Gastroesophageal sphincter (tissue), 4 donors: ENCODE measurements at regions not wholly inside any gene's neighbourhood (a gene's known extent, or its start where the extent isn't known, plus 50 kb on each side); places are given as distances from the start of the nearest gene placed in this dataset.

Experiments
- ATAC-seq: fragments of 150-250 bp; one replicate; pipeline ENCODE4 v1.9.1; 2016; ENCODE audit warnings: mild to moderate bottlenecking, moderate library complexity
- H3K27ac ChIP-seq, 4 donors: fragments of 200-600 bp; sonication (generic) in 3 of 4; 1 replicate in 3 of 4; 2 replicates in 1 of 4; pipeline ENCODE4 v1.5.1; 2016 to 2019
- H3K27me3 ChIP-seq: fragments of 200-600 bp; sonication (generic); one replicate; pipeline ENCODE4 v1.5.1; 2019
- H3K36me3 ChIP-seq, 2 donors: fragments of 200-600 bp; sonication (generic); one replicate each; pipeline ENCODE4 v1.5.1; 2019; ENCODE audit warnings: control low read depth in 1 of 2
- H3K4me1 ChIP-seq, 3 donors: fragments of 200-600 bp; sonication (generic); 1 replicate in 2 of 3; 2 replicates in 1 of 3; pipeline ENCODE4 v1.5.1; 2016 to 2019; ENCODE audit warnings: control low read depth in 2 of 3
- H3K4me3 ChIP-seq, 2 donors: fragments of 200-600 bp; sonication (generic); one replicate each; pipeline ENCODE4 v1.5.1; 2019; ENCODE audit warnings: mild to moderate bottlenecking in 1 of 2, moderate library complexity in 1 of 2
- H3K9me3 ChIP-seq, 3 donors: fragments of 200-600 bp; sonication (generic); one replicate each; pipeline ENCODE4 v1.5.1; 2017 to 2019; ENCODE audit warnings: control low read depth in 2 of 3
- EP300 ChIP-seq: sonication (generic); formaldehyde crosslinking; IDR thresholded peaks from one replicate; pipeline ENCODE4 v1.6.1; 2017; ENCODE audit warnings: antibody characterized with exemption, mild to moderate bottlenecking
- POLR2A ChIP-seq, 2 donors: fragments of 450-650 bp; IDR thresholded peaks; one replicate each; pipeline ENCODE4 v1.6.1; 2017; ENCODE audit warnings: antibody characterized with exemption in 2 of 2, mild to moderate bottlenecking in 2 of 2, moderate library complexity in 1 of 2
- POLR2AphosphoS5 ChIP-seq: sonication (generic); formaldehyde crosslinking; IDR thresholded peaks from one replicate; pipeline ENCODE4 v1.6.1; 2017; ENCODE audit warnings: antibody characterized with exemption
- WGBS, 2 donors: methylation state at CpG; one replicate each; pipeline ENCODE4 v1.1.5; 2018; ENCODE audit warnings: low coverage in 1 of 2; 5-methylcytosine and 5-hydroxymethylcytosine counted together
- TF ChIP-seq, protein P1 (sequence below), 4 experiments: fragments of 200-600 bp in 2 of 4; fragments of 450-650 bp in 2 of 4; sonication (generic) in 1 of 4; IDR thresholded peaks; one replicate each; pipeline ENCODE4 v1.5.1; 2017 to 2019; ENCODE audit warnings: antibody characterized with exemption in 4 of 4, mild to moderate bottlenecking in 2 of 4, moderate library complexity in 2 of 4

DNA sequence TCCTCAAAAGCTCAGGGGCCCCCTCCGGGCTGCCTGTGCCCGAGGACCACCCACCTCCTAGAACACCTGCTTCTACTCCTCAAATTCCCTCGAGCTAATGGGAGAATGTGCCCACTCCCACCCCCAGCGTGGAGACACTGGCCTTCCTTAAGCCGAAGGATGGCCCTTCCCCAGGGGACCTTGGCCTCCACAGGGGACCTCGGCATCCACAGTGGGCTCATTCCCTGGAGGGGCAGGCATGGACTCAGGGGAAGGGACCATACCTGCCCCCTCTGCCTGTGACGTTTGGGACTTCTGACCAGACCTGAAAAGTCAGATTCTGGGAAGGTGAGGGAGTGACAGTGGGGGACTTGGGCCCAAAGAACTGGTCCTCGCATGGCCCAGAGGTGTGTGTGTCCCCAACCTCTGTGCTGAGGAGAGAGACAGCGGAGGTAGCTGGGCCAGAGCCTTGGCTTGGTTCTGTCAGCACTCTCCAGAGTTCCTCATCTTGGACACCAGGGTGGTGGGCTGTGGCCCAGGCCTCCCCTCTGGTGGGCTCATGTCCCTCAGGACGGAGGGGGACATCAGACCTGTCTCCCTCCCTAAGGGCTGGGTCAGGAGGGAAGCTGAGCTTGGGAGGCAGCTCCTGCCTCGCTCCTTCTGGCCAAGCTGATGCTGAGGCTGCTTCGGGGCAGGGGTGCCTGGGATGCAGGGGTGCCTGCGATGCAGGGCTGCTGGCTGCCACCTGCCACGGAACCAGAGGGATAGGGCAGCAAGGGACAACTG, 240.4 kb downstream of the HAUS1 start:
- TF ChIP-seq POLR2A (IDR thresholded peaks at IDR 0.05) (no peak), POLR2AphosphoS5 (no peak), EP300 (no peak)
- TF ChIP-seq, protein P1, sequence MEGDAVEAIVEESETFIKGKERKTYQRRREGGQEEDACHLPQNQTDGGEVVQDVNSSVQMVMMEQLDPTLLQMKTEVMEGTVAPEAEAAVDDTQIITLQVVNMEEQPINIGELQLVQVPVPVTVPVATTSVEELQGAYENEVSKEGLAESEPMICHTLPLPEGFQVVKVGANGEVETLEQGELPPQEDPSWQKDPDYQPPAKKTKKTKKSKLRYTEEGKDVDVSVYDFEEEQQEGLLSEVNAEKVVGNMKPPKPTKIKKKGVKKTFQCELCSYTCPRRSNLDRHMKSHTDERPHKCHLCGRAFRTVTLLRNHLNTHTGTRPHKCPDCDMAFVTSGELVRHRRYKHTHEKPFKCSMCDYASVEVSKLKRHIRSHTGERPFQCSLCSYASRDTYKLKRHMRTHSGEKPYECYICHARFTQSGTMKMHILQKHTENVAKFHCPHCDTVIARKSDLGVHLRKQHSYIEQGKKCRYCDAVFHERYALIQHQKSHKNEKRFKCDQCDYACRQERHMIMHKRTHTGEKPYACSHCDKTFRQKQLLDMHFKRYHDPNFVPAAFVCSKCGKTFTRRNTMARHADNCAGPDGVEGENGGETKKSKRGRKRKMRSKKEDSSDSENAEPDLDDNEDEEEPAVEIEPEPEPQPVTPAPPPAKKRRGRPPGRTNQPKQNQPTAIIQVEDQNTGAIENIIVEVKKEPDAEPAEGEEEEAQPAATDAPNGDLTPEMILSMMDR (IDR thresholded peaks at IDR 0.05), result no peak
- H3K4me1 ChIP-seq, result no peaks in the 10 kb centered on the region
- no peaks in the 10 kb centered on the region for H3K36me3 ChIP-seq
- H3K27me3 ChIP-seq, result no peaks in the 10 kb centered on the region
- 100% methylated on average over 1 of the region's 14 CpGs; no CpG with 5 or more reads in 1 of the 2 donors for WGBS, 2 donors
- H3K4me3 ChIP-seq, result no peak overlapping the region
- no peak overlapping the region for H3K27ac ChIP-seq
- H3K9me3 ChIP-seq, result no peaks in the 10 kb centered on the region
- ATAC-seq, result no peak

DNA sequence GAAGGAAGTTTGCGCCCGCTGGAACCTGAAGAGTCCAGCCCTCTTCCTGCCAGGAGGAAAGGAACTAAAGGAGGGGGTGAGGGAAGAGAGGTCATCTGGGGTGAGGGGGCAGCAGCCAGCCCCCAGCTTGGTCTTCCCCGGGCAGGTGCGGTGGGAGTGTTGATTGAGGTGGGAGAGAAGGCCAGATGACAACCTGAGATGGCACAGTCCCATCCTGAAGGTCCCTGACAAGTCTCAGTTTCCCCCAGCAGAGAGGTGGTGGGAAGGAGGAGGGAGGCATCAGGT, 240.9 kb downstream of the HAUS1 start:
- 80 to 82% methylated on average over 2 to 4 of the region's 4 CpGs for WGBS, 2 donors
- no peaks in the 10 kb centered on the region for H3K9me3 ChIP-seq
- H3K27ac ChIP-seq, result no peak overlapping the region
- no peaks in the 10 kb centered on the region for H3K36me3 ChIP-seq
- TF ChIP-seq, protein P1 (IDR thresholded peaks at IDR 0.05), result no peak
- no peak for TF ChIP-seq POLR2A (IDR thresholded peaks at IDR 0.05)
- no peak for TF ChIP-seq EP300
- no peak for TF ChIP-seq POLR2AphosphoS5
- no peak overlapping the region for H3K4me3 ChIP-seq
- no peak for ATAC-seq
- H3K4me1 ChIP-seq, result no peaks in the 10 kb centered on the region
- no peaks in the 10 kb centered on the region for H3K27me3 ChIP-seq

DNA sequence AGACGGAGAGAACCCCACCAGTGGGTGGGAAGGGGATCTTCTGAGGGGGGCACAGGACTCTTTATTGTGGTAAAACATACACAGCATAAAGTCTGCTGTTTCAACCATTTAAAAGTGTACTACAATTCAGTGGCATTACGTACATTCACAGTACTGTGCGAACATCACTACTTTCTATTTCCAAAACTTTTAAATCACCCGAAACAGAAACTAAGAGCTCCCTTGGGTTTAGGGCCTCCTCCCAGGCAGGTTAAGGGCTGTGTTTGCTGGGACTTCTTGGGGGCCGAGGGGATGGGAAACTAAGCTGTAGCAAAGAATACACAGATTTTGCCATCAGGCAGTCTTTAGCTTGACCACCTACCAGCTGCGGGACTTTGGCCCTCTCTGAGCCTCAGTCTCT, 242.0 kb downstream of the HAUS1 start:
- H3K36me3 ChIP-seq, result no peaks in the 10 kb centered on the region
- H3K4me3 ChIP-seq, result no peak overlapping the region
- ATAC-seq, result no peak
- H3K4me1 ChIP-seq, result no peaks in the 10 kb centered on the region
- H3K27me3 ChIP-seq, result no peaks in the 10 kb centered on the region
- no peak overlapping the region for H3K27ac ChIP-seq
- 92 to 100% methylated on average over 2 to 3 of the region's 6 CpGs for WGBS, 2 donors
- H3K9me3 ChIP-seq, result no peaks in the 10 kb centered on the region
- TF ChIP-seq EP300 (no peak), POLR2A (IDR thresholded peaks at IDR 0.05) (no peak), POLR2AphosphoS5 (no peak)
- TF ChIP-seq, protein P1 (IDR thresholded peaks at IDR 0.05), result no peak

DNA sequence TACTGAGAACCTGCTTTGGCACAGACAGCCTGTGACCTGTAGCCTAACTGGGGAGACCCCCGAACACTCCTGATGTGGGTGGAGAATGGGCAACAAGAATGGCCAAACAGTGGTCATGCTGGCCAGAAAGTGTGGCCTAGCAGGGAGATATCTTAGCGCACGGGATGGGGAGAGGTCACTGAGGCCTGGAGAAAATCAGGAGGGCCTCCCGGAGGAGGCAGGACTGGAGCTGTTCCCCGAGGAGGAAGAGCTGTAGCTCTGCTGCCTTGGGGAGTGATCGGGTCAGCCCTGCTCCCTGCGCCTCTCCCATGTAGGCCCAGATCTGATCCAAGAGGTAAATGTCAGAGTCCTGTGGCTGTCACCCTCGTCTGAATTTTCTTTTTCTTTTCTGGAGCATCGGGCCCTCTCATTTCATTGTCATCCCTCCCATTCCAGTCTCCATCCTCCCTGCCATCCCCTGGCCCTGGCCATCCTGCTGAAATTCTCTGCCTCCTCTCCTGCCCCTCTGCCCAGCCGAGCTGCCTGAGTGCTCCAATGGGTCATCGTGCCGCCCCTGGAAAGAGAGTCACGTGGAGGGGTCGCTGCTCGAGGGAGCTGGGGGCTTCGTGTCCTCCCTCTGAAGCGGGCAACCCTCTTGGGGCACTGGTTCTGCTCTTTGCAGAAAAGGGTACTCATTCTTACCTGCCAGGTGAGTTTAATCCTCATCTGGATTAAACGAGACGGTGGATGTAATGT, 242.9 kb downstream of the HAUS1 start:
- 73 to 91% methylated on average over 5 to 8 of the region's 19 CpGs for WGBS, 2 donors
- Histone ChIP-seq H3K9me3 (no peaks in the 10 kb centered on the region), H3K27me3 (no peaks in the 10 kb centered on the region), H3K4me1 (no peaks in the 10 kb centered on the region), H3K4me3 (no peak overlapping the region), H3K27ac (no peak overlapping the region), H3K36me3 (no peaks in the 10 kb centered on the region)
- TF ChIP-seq, protein P1 (IDR thresholded peaks at IDR 0.05), result no peak
- no peak for TF ChIP-seq POLR2AphosphoS5
- no peak for TF ChIP-seq EP300
- no peak for TF ChIP-seq POLR2A (IDR thresholded peaks at IDR 0.05)
- ATAC-seq, result no peak
